ENCODE measurements at regions not wholly inside any gene's neighbourhood (a gene's known extent, or its start where the extent isn't known, plus 50 kb on each side); places are given as distances from the start of the nearest gene placed in this dataset.

- ChIA-PET POLR2A (no interaction called here), CTCF (no interaction called here)
- DNase-seq (ENCODE audit: extremely low spot score), result no peak
- TF ChIP-seq ZNF384 (IDR thresholded peaks at IDR 0.05), result no peak
- TF ChIP-seq NFRKB (IDR thresholded peaks at IDR 0.05), result no peak
- TF ChIP-seq CTBP1 (IDR thresholded peaks at IDR 0.05; ENCODE audit: borderline replicate concordance), result no peak
- no peak for TF ChIP-seq FOXA1 (IDR thresholded peaks at IDR 0.05)
- TF ChIP-seq HDGF (IDR thresholded peaks at IDR 0.05; ENCODE audit: borderline replicate concordance), result no peak
- no peak for TF ChIP-seq LEF1 (IDR thresholded peaks at IDR 0.05; ENCODE audit: borderline replicate concordance)
- no peak for TF ChIP-seq SUZ12 (IDR thresholded peaks at IDR 0.05)
- no peak for TF ChIP-seq FOXK2 (IDR thresholded peaks at IDR 0.05)
- no peak for TF ChIP-seq ARNT (IDR thresholded peaks at IDR 0.05)
- no peak for TF ChIP-seq L3MBTL2 (conservative IDR thresholded peaks at IDR 0.05)
- TF ChIP-seq, protein P1, sequence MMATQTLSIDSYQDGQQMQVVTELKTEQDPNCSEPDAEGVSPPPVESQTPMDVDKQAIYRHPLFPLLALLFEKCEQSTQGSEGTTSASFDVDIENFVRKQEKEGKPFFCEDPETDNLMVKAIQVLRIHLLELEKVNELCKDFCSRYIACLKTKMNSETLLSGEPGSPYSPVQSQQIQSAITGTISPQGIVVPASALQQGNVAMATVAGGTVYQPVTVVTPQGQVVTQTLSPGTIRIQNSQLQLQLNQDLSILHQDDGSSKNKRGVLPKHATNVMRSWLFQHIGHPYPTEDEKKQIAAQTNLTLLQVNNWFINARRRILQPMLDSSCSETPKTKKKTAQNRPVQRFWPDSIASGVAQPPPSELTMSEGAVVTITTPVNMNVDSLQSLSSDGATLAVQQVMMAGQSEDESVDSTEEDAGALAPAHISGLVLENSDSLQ (IDR thresholded peaks at IDR 0.05), result no peak
These were observed 293.0 kb downstream of the KCNS3 start for GRCh38 chr2:18171191-18172139.

GRCh38 chr2:18170642-18171041, 292.2 kb downstream of the KCNS3 start:
- DNase-seq (ENCODE audit: extremely low spot score), result no peak
- ChIA-PET CTCF (no interaction called here), POLR2A (no interaction called here)
- no peak for TF ChIP-seq FOXA1 (IDR thresholded peaks at IDR 0.05)
- no peak for TF ChIP-seq FOXM1 (IDR thresholded peaks at IDR 0.05; ENCODE audit: borderline replicate concordance)
- no peak for TF ChIP-seq SUZ12 (IDR thresholded peaks at IDR 0.05)
- no peak for TF ChIP-seq ARNT (IDR thresholded peaks at IDR 0.05)
- no peak for TF ChIP-seq BHLHE40 (IDR thresholded peaks at IDR 0.05; ENCODE audit: borderline replicate concordance)
- TF ChIP-seq LEF1 (IDR thresholded peaks at IDR 0.05; ENCODE audit: borderline replicate concordance), result no peak
- TF ChIP-seq L3MBTL2 (conservative IDR thresholded peaks at IDR 0.05), result no peak
- no peak for TF ChIP-seq NFRKB (IDR thresholded peaks at IDR 0.05)
- no peak for TF ChIP-seq ZNF384 (IDR thresholded peaks at IDR 0.05)
- no peak for TF ChIP-seq TARDBP (IDR thresholded peaks at IDR 0.05)
- TF ChIP-seq FOXK2 (IDR thresholded peaks at IDR 0.05), result no peak
- no peak for TF ChIP-seq HDGF (IDR thresholded peaks at IDR 0.05; ENCODE audit: borderline replicate concordance)

DNA sequence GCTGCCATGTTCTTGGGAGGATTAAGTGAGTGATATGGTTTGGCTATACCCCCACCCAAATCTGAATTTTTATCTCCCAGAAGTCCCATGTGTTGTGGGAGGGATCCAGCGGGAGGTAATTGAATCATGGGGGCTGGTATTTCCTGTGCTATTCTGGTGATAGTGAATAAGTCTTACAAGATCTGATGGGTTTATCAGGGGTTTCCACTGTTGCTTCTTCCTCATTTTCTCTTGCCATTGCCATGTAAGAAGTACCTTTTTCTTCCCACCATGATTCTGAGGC, 291.4 kb downstream of the KCNS3 start:
- CTCF ChIA-PET, result no interaction called here
- no peak for DNase-seq (ENCODE audit: extremely low spot score)
- TF ChIP-seq NFRKB (IDR thresholded peaks at IDR 0.05) (no peak), L3MBTL2 (conservative IDR thresholded peaks at IDR 0.05) (no peak), ZNF384 (IDR thresholded peaks at IDR 0.05) (no peak), LEF1 (IDR thresholded peaks at IDR 0.05; ENCODE audit: borderline replicate concordance) (no peak), FOXK2 (IDR thresholded peaks at IDR 0.05) (no peak), CTBP1 (IDR thresholded peaks at IDR 0.05; ENCODE audit: borderline replicate concordance) (no peak), SUZ12 (IDR thresholded peaks at IDR 0.05) (no peak), HDGF (IDR thresholded peaks at IDR 0.05; ENCODE audit: borderline replicate concordance) (no peak), FOXA1 (IDR thresholded peaks at IDR 0.05) (no peak), TARDBP (IDR thresholded peaks at IDR 0.05) (no peak), FOXM1 (IDR thresholded peaks at IDR 0.05; ENCODE audit: borderline replicate concordance) (no peak), ELF4 (IDR thresholded peaks at IDR 0.05) (no peak)
- POLR2A ChIA-PET, result no interaction called here

GRCh38 chr2:18169121-18169892, 290.8 kb downstream of the KCNS3 start:
- CTCF ChIA-PET, result no interaction called here
- POLR2A ChIA-PET, result no interaction called here
- TF ChIP-seq FOXK2 (IDR thresholded peaks at IDR 0.05) (no peak), BHLHE40 (IDR thresholded peaks at IDR 0.05; ENCODE audit: borderline replicate concordance) (no peak)
- DNase-seq (ENCODE audit: extremely low spot score), result no peak

GRCh38 chr2:18167871-18168270, 289.4 kb downstream of the KCNS3 start:
- CTCF ChIA-PET, result no interaction called here
- no peak for DNase-seq (ENCODE audit: extremely low spot score)
- TF ChIP-seq FOXA1 (IDR thresholded peaks at IDR 0.05) (no peak), BHLHE40 (IDR thresholded peaks at IDR 0.05; ENCODE audit: borderline replicate concordance) (no peak), CTBP1 (IDR thresholded peaks at IDR 0.05; ENCODE audit: borderline replicate concordance) (no peak), SUZ12 (IDR thresholded peaks at IDR 0.05) (no peak), ARNT (IDR thresholded peaks at IDR 0.05) (no peak), ZNF384 (IDR thresholded peaks at IDR 0.05) (no peak)
- POLR2A ChIA-PET, result no interaction called here

- CTCF ChIA-PET, result no interaction called here
- DNase-seq (ENCODE audit: extremely low spot score), result no peak
- POLR2A ChIA-PET, result no interaction called here
- TF ChIP-seq SUZ12 (IDR thresholded peaks at IDR 0.05) (no peak), TARDBP (IDR thresholded peaks at IDR 0.05) (no peak), CTBP1 (IDR thresholded peaks at IDR 0.05; ENCODE audit: borderline replicate concordance) (no peak), HDGF (IDR thresholded peaks at IDR 0.05; ENCODE audit: borderline replicate concordance) (no peak)
These were observed 283.2 kb downstream of the KCNS3 start for GRCh38 chr2:18161681-18162080.

DNA sequence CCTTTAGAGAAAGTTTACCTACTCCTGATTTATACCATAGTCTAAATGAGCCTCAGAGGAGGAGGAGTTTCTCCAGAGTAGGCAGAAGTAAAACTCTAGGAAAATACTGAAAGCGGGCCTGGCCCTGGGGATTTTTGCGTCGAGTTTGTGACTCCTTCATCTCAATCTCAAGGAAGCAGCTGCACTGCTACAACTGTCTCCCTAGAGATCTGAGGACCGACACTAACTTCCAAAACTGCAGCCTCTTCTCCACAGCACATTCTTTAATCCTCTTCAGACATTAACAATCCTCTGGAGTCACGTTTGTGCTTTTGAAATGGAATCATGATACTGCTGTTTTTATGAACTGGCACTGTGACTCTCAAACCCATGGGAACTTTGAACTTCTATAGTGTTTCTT, 281.4 kb downstream of the KCNS3 start:
- CTCF ChIA-PET, result no interaction called here
- POLR2A ChIA-PET, result no interaction called here
- TF ChIP-seq SP1 (IDR thresholded peaks at IDR 0.05) (no peak), HDGF (IDR thresholded peaks at IDR 0.05; ENCODE audit: borderline replicate concordance) (no peak), LEF1 (IDR thresholded peaks at IDR 0.05; ENCODE audit: borderline replicate concordance) (no peak), ELF4 (IDR thresholded peaks at IDR 0.05) (no peak), ARNT (IDR thresholded peaks at IDR 0.05) (no peak), FOXK2 (IDR thresholded peaks at IDR 0.05) (no peak), L3MBTL2 (conservative IDR thresholded peaks at IDR 0.05) (no peak), FOXM1 (IDR thresholded peaks at IDR 0.05; ENCODE audit: borderline replicate concordance) (no peak), TARDBP (IDR thresholded peaks at IDR 0.05) (no peak), FOXA1 (IDR thresholded peaks at IDR 0.05) (no peak), ZNF384 (IDR thresholded peaks at IDR 0.05) (no peak), SUZ12 (IDR thresholded peaks at IDR 0.05) (no peak), NFRKB (IDR thresholded peaks at IDR 0.05) (no peak), CTBP1 (IDR thresholded peaks at IDR 0.05; ENCODE audit: borderline replicate concordance) (no peak), BHLHE40 (IDR thresholded peaks at IDR 0.05; ENCODE audit: borderline replicate concordance) (no peak)
- TF ChIP-seq, protein P1 (IDR thresholded peaks at IDR 0.05), result no peak
- no peak for DNase-seq (ENCODE audit: extremely low spot score)
